DND-41 (cell line): ENCODE measurements at regions not wholly inside any gene's neighbourhood (a gene's known extent, or its start where the extent isn't known, plus 50 kb on each side); places are given as distances from the start of the nearest gene placed in this dataset.

Experiments used
- ATAC-seq: fragments of 200-7000 bp; cut with Tn5 transposase; 3 replicates; pipeline ENCODE4 v1.9.1; 2021; ENCODE audit warnings: low read depth; ENCODE audit not compliant: insufficient read depth
- DNase-seq: peaks from one replicate; pipeline ENCODE4 v3.0.0-alpha.2; 2020
- H2AFZ ChIP-seq: 2 replicates; pipeline ENCODE4 v1.6.0; 2012; ENCODE audit warnings: low read depth, low read length
- H3K27ac ChIP-seq: 2 replicates; pipeline ENCODE4 v1.5.1; 2012; ENCODE audit warnings: low read length, inconsistent platforms
- H3K27me3 ChIP-seq: fragments of 200-600 bp; sonication (generic); 2 replicates; pipeline ENCODE4 v1.6.0; 2012; ENCODE audit warnings: low read length, mild to moderate bottlenecking, inconsistent platforms; ENCODE audit not compliant: insufficient read depth, poor library complexity
- H3K36me3 ChIP-seq: 2 replicates; pipeline ENCODE4 v1.5.1; 2012; ENCODE audit warnings: low read length, inconsistent platforms; ENCODE audit not compliant: insufficient read depth
- H3K4me1 ChIP-seq: 2 replicates; pipeline ENCODE4 v1.5.1; 2012; ENCODE audit warnings: mild to moderate bottlenecking, low read length; ENCODE audit not compliant: insufficient read depth
- H3K4me2 ChIP-seq: 2 replicates; pipeline ENCODE4 v1.6.0; 2012; ENCODE audit warnings: mild to moderate bottlenecking, moderate library complexity, low read length, inconsistent platforms; ENCODE audit not compliant: insufficient read depth
- H3K4me3 ChIP-seq, 2 experiments: fragments of 200-600 bp in 1 of 2; shearing (Covaris generic) in 1 of 2; 2 replicates each; pipeline ENCODE4 v1.5.1; 2012 to 2016; ENCODE audit warnings: inconsistent platforms in 2 of 2, low read length in 2 of 2, mild to moderate bottlenecking in 2 of 2, low read depth in 1 of 2, moderate library complexity in 1 of 2
- H3K79me2 ChIP-seq: 2 replicates; pipeline ENCODE4 v1.6.0; 2012; ENCODE audit warnings: low read length, inconsistent platforms; ENCODE audit not compliant: insufficient read depth
- H3K9ac ChIP-seq: 2 replicates; pipeline ENCODE4 v1.6.0; 2012; ENCODE audit warnings: low read depth, mild to moderate bottlenecking, inconsistent platforms, low read length, moderate library complexity
- H3K9me3 ChIP-seq: 2 replicates; pipeline ENCODE4 v1.5.1; 2012; ENCODE audit warnings: low read length, moderate library complexity, mild to moderate bottlenecking, inconsistent platforms; ENCODE audit not compliant: insufficient read depth, severe bottlenecking
- H4K20me1 ChIP-seq: 2 replicates; pipeline ENCODE4 v1.6.0; 2012; ENCODE audit warnings: low read length; ENCODE audit not compliant: insufficient read depth
- CTCF ChIP-seq: IDR thresholded peaks from 2 replicates; pipeline ENCODE4 v1.5.1; 2012; ENCODE audit warnings: borderline replicate concordance, low read length, moderate library complexity, mild to moderate bottlenecking; ENCODE audit not compliant: poor library complexity, severe bottlenecking; ENCODE audit errors: extremely low read depth
- EZH2 ChIP-seq: IDR thresholded peaks from 3 replicates; pipeline ENCODE4 v1.6.1; 2012; ENCODE audit warnings: borderline replicate concordance, low read depth, mild to moderate bottlenecking, moderate library complexity, low read length, inconsistent platforms; ENCODE audit not compliant: severe bottlenecking

- ATAC-seq (no peak), DNase-seq (no peak)
- Histone ChIP-seq H3K9me3 (no peaks in the 10 kb centered on the region), H3K36me3 (no peaks in the 10 kb centered on the region), H3K27me3 (peaks cover 17% of the 10 kb centered on the region), H4K20me1 (0 out of 2 replicates have a peak, but pooled peaks cover 5% of the 10 kb centered on the region), H3K4me1 (no peaks in the 10 kb centered on the region), H3K27ac (no peak overlapping the region), H3K4me3 (no peak overlapping the region), H3K9ac (no peak overlapping the region), H2AFZ (no peak overlapping the region), H3K4me2 (no peak overlapping the region), H3K79me2 (no peaks in the 10 kb centered on the region)
- TF ChIP-seq EZH2 = no peak
- no peak for TF ChIP-seq CTCF
These were observed 285.7 kb upstream of the FOXF1 start for GRCh38 chr16:86224629-86225028.

GRCh38 chr16:86225905-86226371, 284.4 kb upstream of the FOXF1 start:
- DNase-seq (no peak), ATAC-seq (no peak)
- no peak overlapping the region for H3K4me2 ChIP-seq
- no peak overlapping the region for H3K4me3 ChIP-seq
- no peak overlapping the region for H3K9ac ChIP-seq
- no peak for TF ChIP-seq EZH2
- H3K9me3 ChIP-seq = no peaks in the 10 kb centered on the region
- H2AFZ ChIP-seq = no peak overlapping the region
- no peaks in the 10 kb centered on the region for H3K79me2 ChIP-seq
- no peaks in the 10 kb centered on the region for H3K36me3 ChIP-seq
- H3K4me1 ChIP-seq = no peaks in the 10 kb centered on the region
- H3K27me3 ChIP-seq = peaks cover 12% of the 10 kb centered on the region
- H3K27ac ChIP-seq = no peak overlapping the region
- H4K20me1 ChIP-seq = 0 out of 2 replicates have a peak, but pooled peaks cover 2% of the 10 kb centered on the region

GRCh38 chr16:86227041-86227440, 283.3 kb upstream of the FOXF1 start:
- Histone ChIP-seq H2AFZ (no peak overlapping the region), H4K20me1 (no peaks in the 10 kb centered on the region), H3K36me3 (no peaks in the 10 kb centered on the region), H3K9me3 (no peaks in the 10 kb centered on the region), H3K4me1 (no peaks in the 10 kb centered on the region), H3K27ac (no peak overlapping the region), H3K4me3 (no peak overlapping the region), H3K9ac (no peak overlapping the region), H3K4me2 (no peak overlapping the region), H3K79me2 (no peaks in the 10 kb centered on the region), H3K27me3 (peaks cover 6% of the 10 kb centered on the region)
- no peak for ATAC-seq
- no peak for DNase-seq
- no peak for TF ChIP-seq CTCF
- TF ChIP-seq EZH2 = no peak

- Histone ChIP-seq H3K4me1 (no peaks in the 10 kb centered on the region), H3K9me3 (no peaks in the 10 kb centered on the region), H3K9ac (no peak overlapping the region), H3K36me3 (no peaks in the 10 kb centered on the region), H3K79me2 (no peaks in the 10 kb centered on the region), H3K4me3 (no peak overlapping the region), H3K27ac (no peak overlapping the region), H3K4me2 (no peak overlapping the region), H4K20me1 (no peaks in the 10 kb centered on the region), H2AFZ (no peak overlapping the region), H3K27me3 (peaks cover 2% of the 10 kb centered on the region)
- DNase-seq (no peak), ATAC-seq (no peak)
- TF ChIP-seq CTCF = no peak
- no peak for TF ChIP-seq EZH2
These were observed 282.5 kb upstream of the FOXF1 start for GRCh38 chr16:86227801-86228200.
